Keratinocyte (primary cell): ENCODE measurements at regions not wholly inside any gene's neighbourhood (a gene's known extent, or its start where the extent isn't known, plus 50 kb on each side); places are given as distances from the start of the nearest gene placed in this dataset.

Experiments
- EZH2 ChIP-seq: IDR thresholded peaks from one replicate; pipeline ENCODE4 v1.6.1; 2012; ENCODE audit warnings: inconsistent platforms, mild to moderate bottlenecking, low read length, moderate library complexity
- TF ChIP-seq, protein P1 (sequence below), 3 experiments: IDR thresholded peaks in 1 of 3; conservative IDR thresholded peaks in 1 of 3; optimal IDR thresholded peaks in 1 of 3; 2 replicates in 2 of 3; 3 replicates in 1 of 3; pipeline versions ENCODE3 to v1.5.1; 2011; ENCODE audit warnings: low read length in 3 of 3, mild to moderate bottlenecking in 3 of 3, moderate library complexity in 2 of 3, control low read depth in 1 of 3, inconsistent platforms in 1 of 3; ENCODE audit not compliant: insufficient read depth in 2 of 3; ENCODE audit errors: extremely low read depth in 1 of 3

DNA sequence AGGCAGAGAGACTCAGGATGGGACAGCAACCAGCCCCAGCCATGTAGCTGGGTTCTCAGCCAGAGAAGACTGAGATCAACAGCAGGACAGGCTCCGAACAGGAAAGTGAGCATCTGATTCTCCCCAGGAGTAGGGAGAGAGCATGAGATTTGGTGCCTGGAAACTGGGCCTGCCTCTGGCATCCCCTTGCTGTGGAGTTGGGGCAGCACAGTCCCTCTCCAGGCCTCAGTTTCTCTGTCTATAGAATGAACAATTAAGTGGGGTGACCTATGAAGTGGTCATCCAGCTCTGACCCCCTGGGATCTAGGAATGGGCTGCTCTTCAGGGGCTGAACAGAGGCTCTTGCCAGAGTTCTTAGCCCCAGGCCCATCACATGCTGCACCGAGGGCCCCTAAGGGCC lies 55.6 kb downstream of the KLHDC7A start:
- TF ChIP-seq, protein P1, sequence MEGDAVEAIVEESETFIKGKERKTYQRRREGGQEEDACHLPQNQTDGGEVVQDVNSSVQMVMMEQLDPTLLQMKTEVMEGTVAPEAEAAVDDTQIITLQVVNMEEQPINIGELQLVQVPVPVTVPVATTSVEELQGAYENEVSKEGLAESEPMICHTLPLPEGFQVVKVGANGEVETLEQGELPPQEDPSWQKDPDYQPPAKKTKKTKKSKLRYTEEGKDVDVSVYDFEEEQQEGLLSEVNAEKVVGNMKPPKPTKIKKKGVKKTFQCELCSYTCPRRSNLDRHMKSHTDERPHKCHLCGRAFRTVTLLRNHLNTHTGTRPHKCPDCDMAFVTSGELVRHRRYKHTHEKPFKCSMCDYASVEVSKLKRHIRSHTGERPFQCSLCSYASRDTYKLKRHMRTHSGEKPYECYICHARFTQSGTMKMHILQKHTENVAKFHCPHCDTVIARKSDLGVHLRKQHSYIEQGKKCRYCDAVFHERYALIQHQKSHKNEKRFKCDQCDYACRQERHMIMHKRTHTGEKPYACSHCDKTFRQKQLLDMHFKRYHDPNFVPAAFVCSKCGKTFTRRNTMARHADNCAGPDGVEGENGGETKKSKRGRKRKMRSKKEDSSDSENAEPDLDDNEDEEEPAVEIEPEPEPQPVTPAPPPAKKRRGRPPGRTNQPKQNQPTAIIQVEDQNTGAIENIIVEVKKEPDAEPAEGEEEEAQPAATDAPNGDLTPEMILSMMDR (optimal IDR thresholded peaks at IDR 0.05 in 1 of 3, IDR thresholded peaks at IDR 0.05 in 1 of 3, conservative IDR thresholded peaks at IDR 0.05 in 1 of 3; ENCODE audit: extremely low read depth in 1 of 3, insufficient read depth in 2 of 3, low read length in 3 of 3), result no peak
- no peak for TF ChIP-seq EZH2
